Stimulated activated CD4-positive, alpha-beta T cell treated with anti-CD3 and anti-CD28 coated beads, Interleukin-1b, Interleukin-23, amount 100 ng/mL, for 24 hours (primary cell): ENCODE measurements at regions not wholly inside any gene's neighbourhood (a gene's known extent, or its start where the extent isn't known, plus 50 kb on each side); places are given as distances from the start of the nearest gene placed in this dataset.

Experiments used
- DNase-seq, 4 experiments: peaks; one replicate each; pipeline ENCODE4 v3.0.0-alpha.2; 2020; ENCODE audit warnings: low read depth in 4 of 4, low spot score in 1 of 4

- DNase-seq, result no peak
Measured at GRCh38 chr1:65670518-65670917, 122.2 kb upstream of the PDE4B start.

- DNase-seq, result no peak
Measured at GRCh38 chr1:65674522-65674921, 118.2 kb upstream of the PDE4B start.

GRCh38 chr1:65679773-65680172, 112.9 kb upstream of the PDE4B start:
- no peak for DNase-seq

GRCh38 chr1:65681096-65681495, 111.6 kb upstream of the PDE4B start:
- DNase-seq, result no peak

- DNase-seq, result peak; percentile 72 to 80 (median 74)
Measured at GRCh38 chr1:65687428-65688214, 105.1 kb upstream of the PDE4B start.

- DNase-seq, result no peak
Measured at GRCh38 chr1:65688215-65688566, 104.5 kb upstream of the PDE4B start.

GRCh38 chr1:65688848-65689247, 103.8 kb upstream of the PDE4B start:
- DNase-seq, result no peak

GRCh38 chr1:65691152-65691900, 101.4 kb upstream of the PDE4B start:
- DNase-seq, result no peak

GRCh38 chr1:65691972-65692371, 100.7 kb upstream of the PDE4B start:
- no peak for DNase-seq

- DNase-seq, result no peak
Measured at GRCh38 chr1:65694126-65694525, 98.6 kb upstream of the PDE4B start.

- DNase-seq, result no peak
Measured at GRCh38 chr1:65694933-65695332, 97.8 kb upstream of the PDE4B start.

- DNase-seq, result no peak
Measured at GRCh38 chr1:65698590-65698989, 94.1 kb upstream of the PDE4B start.

GRCh38 chr1:65703853-65704252, 88.8 kb upstream of the PDE4B start:
- no peak for DNase-seq

GRCh38 chr1:65704318-65704717, 88.4 kb upstream of the PDE4B start:
- no peak for DNase-seq

GRCh38 chr1:65717815-65718454, 74.8 kb upstream of the PDE4B start:
- DNase-seq, result no peak

GRCh38 chr1:65719391-65719790, 73.3 kb upstream of the PDE4B start:
- DNase-seq, result no peak

- DNase-seq, result no peak
Measured at GRCh38 chr1:65722461-65722860, 70.2 kb upstream of the PDE4B start.

GRCh38 chr1:65724151-65724550, 68.5 kb upstream of the PDE4B start:
- no peak for DNase-seq

GRCh38 chr1:65725064-65725463, 67.6 kb upstream of the PDE4B start:
- DNase-seq, result no peak

- no peak for DNase-seq
Measured at GRCh38 chr1:65728504-65728903, 64.2 kb upstream of the PDE4B start.

- DNase-seq, result no peak
Measured at GRCh38 chr1:65729259-65729658, 63.4 kb upstream of the PDE4B start.

GRCh38 chr1:65734979-65735378, 57.7 kb upstream of the PDE4B start:
- DNase-seq, result no peak
